BE2C (cell line): ENCODE measurements at regions not wholly inside any gene's neighbourhood (a gene's known extent, or its start where the extent isn't known, plus 50 kb on each side); places are given as distances from the start of the nearest gene placed in this dataset.

Experiments used
- DNase-seq: peaks from one replicate; pipeline ENCODE4 v3.0.0-alpha.2; 2020
- H3K27me3 ChIP-seq: fragments of 250-450 bp; sonication (Bioruptor Pico); 2 replicates; pipeline ENCODE4 v1.5.1; 2020; ENCODE audit warnings: mild to moderate bottlenecking
- H3K36me3 ChIP-seq: fragments of 250-450 bp; sonication (Bioruptor Pico); 2 replicates; pipeline ENCODE4 v1.5.1; 2020; ENCODE audit warnings: mild to moderate bottlenecking
- H3K4me1 ChIP-seq: fragments of 250-450 bp; sonication (Bioruptor Pico); 2 replicates; pipeline ENCODE4 v1.5.1; 2020
- H3K4me3 ChIP-seq: 2 replicates; pipeline ENCODE4 v1.5.1; 2011; ENCODE audit warnings: low read depth, low read length
- H3K9me3 ChIP-seq: fragments of 250-450 bp; sonication (Bioruptor Pico); 2 replicates; pipeline ENCODE4 v1.5.1; 2020
- TF ChIP-seq, protein P1 (sequence below): IDR thresholded peaks from 2 replicates; pipeline ENCODE4 v1.5.1; 2012; ENCODE audit warnings: mild to moderate bottlenecking, low read depth, low read length

DNA sequence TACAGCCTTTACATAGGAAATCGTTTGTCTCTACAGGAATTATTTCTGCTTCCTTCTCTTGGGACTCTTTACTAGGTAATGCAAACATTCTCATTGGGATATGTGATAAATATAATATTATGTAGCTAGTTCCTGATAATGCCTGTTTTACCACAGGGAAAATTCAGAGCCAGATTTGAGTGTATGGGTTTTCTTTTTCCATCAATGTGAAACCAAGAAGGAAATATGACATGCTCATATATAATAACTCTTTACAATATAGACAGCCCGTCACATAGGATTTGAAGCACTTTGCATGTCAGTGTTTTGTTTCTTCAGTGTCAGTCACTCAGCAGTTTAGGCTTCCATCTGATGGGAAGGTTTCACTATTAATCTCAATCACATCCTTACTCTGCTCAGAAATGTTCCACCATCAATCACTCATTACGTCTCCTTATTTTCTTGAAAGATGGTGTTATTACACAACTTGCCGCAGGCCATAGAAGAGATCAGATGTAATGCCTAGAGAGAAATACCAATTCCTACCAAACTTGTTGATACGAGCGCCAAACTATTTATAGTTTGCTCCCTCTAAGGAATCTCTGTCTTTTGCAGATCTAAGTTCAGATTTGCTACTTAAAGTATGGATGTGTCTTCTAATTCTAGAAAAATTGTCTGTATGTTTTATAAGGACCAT is 314.8 kb downstream of the DIPK2A start:
- TF ChIP-seq, protein P1, sequence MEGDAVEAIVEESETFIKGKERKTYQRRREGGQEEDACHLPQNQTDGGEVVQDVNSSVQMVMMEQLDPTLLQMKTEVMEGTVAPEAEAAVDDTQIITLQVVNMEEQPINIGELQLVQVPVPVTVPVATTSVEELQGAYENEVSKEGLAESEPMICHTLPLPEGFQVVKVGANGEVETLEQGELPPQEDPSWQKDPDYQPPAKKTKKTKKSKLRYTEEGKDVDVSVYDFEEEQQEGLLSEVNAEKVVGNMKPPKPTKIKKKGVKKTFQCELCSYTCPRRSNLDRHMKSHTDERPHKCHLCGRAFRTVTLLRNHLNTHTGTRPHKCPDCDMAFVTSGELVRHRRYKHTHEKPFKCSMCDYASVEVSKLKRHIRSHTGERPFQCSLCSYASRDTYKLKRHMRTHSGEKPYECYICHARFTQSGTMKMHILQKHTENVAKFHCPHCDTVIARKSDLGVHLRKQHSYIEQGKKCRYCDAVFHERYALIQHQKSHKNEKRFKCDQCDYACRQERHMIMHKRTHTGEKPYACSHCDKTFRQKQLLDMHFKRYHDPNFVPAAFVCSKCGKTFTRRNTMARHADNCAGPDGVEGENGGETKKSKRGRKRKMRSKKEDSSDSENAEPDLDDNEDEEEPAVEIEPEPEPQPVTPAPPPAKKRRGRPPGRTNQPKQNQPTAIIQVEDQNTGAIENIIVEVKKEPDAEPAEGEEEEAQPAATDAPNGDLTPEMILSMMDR: no peak
- DNase-seq: no peak
- Histone ChIP-seq H3K9me3 (no peaks in the 10 kb centered on the region), H3K36me3 (no peaks in the 10 kb centered on the region), H3K27me3 (no peaks in the 10 kb centered on the region), H3K4me3 (no peak overlapping the region), H3K4me1 (no peaks in the 10 kb centered on the region)

DNA sequence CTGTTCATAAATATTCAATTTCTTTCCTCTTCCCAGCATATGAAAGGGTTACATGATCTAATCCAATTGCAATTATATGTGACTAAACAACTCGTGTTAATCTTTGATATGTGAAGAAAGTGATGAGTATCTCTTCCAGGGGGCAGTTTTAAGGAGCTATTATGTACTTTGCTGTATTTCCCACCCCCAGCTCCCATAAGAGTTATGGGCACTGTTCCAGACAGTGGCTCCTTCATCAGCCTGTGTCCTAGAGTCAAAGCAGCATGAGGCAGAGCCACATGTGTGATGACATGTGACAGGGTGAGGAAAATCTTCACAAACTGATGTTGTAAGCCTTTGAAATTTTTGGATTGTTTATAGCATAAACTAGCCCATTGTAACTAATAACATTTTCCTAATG is 315.4 kb downstream of the DIPK2A start:
- TF ChIP-seq, protein P1: no peak
- no peak overlapping the region for H3K4me3 ChIP-seq
- H3K27me3 ChIP-seq: no peaks in the 10 kb centered on the region
- no peak for DNase-seq
- H3K36me3 ChIP-seq: no peaks in the 10 kb centered on the region
- H3K9me3 ChIP-seq: no peaks in the 10 kb centered on the region
- H3K4me1 ChIP-seq: no peaks in the 10 kb centered on the region

DNA sequence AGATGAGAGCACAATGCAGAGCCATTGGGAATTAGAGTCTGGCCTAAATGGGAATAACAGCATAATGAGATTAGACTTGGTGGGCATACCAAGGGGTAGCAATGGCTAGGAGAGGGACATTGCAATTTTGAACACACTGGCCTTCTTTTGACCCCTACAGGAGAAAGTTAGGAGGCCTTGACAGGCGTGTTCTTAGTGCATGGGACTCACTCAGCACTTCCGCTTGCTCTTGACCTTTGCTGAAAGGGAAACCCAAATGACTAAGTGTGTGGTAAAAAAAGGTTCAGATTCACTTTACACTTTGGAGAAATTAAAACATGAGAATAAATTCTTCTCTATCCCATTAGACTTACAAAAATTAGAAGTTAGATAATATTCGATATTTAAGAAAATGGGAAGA is 317.4 kb downstream of the DIPK2A start:
- H3K9me3 ChIP-seq: no peaks in the 10 kb centered on the region
- H3K4me3 ChIP-seq: no peak overlapping the region
- no peak for DNase-seq
- H3K36me3 ChIP-seq: no peaks in the 10 kb centered on the region
- H3K4me1 ChIP-seq: no peaks in the 10 kb centered on the region
- no peaks in the 10 kb centered on the region for H3K27me3 ChIP-seq
- TF ChIP-seq, protein P1: no peak

DNA sequence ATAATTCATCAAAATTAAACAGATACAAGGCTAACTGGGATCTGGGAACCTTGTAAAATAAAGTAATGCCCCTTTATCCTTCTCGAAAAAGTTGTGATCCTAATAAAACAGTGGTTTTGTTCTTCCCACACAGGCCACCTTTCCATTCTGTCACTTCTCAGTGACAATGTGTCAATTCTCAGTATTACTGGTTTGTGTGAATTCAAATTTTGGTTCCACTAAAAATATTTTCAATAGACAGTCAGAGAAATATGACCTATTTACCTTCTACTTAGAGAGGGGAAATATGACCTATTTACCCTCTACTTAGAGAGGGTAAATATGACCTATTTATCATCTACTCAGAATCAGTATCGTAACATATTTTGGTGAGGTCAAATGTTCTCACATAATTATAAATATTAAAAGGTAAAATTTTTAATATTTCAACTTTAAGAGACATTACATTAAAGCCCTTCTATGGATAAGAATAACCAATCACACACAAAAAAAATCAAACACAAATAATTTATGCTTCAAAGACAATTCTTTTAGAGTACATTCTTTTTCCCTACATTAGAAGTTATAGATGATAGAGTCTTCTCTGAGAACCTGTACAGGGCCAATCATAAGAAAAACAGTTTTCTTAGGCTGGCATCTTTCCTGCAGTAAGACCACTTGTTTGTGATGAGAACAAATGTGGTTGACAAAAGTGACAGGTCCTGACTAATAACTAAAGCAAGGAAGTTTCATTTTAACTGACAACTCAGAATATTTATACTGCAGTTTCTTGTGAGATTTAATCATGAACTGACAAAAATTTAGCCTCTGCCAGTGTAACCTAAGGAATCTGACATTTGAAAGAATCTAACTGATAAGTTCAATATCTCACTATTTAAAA is 323.3 kb downstream of the DIPK2A start:
- Histone ChIP-seq H3K4me3 (no peak overlapping the region), H3K36me3 (no peaks in the 10 kb centered on the region), H3K4me1 (no peaks in the 10 kb centered on the region), H3K27me3 (no peaks in the 10 kb centered on the region), H3K9me3 (no peaks in the 10 kb centered on the region)
- no peak for DNase-seq
- TF ChIP-seq, protein P1: no peak

DNA sequence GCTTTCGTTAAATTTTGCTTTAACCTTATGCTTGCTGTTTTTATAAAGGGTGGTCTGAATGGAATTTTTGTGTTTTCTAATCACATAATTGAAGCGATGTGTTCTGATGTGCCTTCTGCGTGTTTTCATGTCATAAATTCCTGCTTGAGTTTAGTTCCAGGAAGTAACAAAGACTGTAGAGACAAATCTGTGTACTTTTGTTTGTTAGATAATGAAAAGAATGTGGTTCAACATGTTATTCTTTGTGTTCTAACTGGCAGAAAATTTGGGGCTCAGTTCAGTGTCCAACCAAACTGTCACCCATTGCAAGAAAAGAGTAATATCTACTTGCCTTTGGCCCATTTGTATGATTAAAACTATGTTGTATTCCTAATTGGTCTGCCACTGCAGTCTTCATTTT is 324.0 kb downstream of the DIPK2A start:
- TF ChIP-seq, protein P1: no peak
- H3K4me1 ChIP-seq: no peaks in the 10 kb centered on the region
- H3K27me3 ChIP-seq: no peaks in the 10 kb centered on the region
- no peak overlapping the region for H3K4me3 ChIP-seq
- no peaks in the 10 kb centered on the region for H3K36me3 ChIP-seq
- no peaks in the 10 kb centered on the region for H3K9me3 ChIP-seq
- no peak for DNase-seq

DNA sequence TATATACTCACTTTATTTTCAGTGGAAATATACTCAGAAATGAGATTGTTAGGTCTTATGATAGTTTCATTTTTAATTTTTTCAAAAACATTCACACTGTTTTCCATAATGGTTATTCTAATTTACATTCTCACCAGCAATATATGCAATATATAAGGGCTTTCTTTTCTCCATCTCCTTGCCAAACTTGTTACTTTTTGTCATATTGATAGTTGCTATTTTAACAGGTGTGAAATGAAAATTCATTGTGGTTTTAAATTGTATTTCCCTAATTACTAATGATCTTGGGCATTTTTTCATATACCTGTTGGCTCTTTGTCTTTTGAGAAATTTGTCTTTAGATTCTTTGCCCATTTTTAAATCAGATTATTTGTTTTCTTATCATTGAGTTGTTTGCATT is 325.2 kb downstream of the DIPK2A start:
- Histone ChIP-seq H3K27me3 (no peaks in the 10 kb centered on the region), H3K9me3 (no peaks in the 10 kb centered on the region), H3K4me3 (no peak overlapping the region), H3K4me1 (no peaks in the 10 kb centered on the region), H3K36me3 (no peaks in the 10 kb centered on the region)
- DNase-seq: no peak
- TF ChIP-seq, protein P1: no peak
